OCI-LY1 (cell line): ENCODE measurements at regions not wholly inside any gene's neighbourhood (a gene's known extent, or its start where the extent isn't known, plus 50 kb on each side); places are given as distances from the start of the nearest gene placed in this dataset.

Experiments used
- H2AFZ ChIP-seq: fragments of 200-600 bp; sonication (generic), shearing (Covaris generic); 2 replicates; pipeline ENCODE4 v1.6.0; 2014; ENCODE audit warnings: antibody characterized with exemption, mild to moderate bottlenecking, low read length
- H3F3A ChIP-seq: fragments of 200-600 bp; sonication (generic), shearing (Covaris generic); 2 replicates; pipeline ENCODE4 v1.6.0; 2014; ENCODE audit warnings: mild to moderate bottlenecking, antibody characterized with exemption, low read length, moderate library complexity; ENCODE audit not compliant: insufficient read depth
- H3K27ac ChIP-seq: fragments of 200-600 bp; sonication (generic); 2 replicates; pipeline ENCODE4 v1.5.1; 2014; ENCODE audit warnings: low read length, mixed run types, mild to moderate bottlenecking, low read depth; ENCODE audit not compliant: poor library complexity, severe bottlenecking
- H3K27me3 ChIP-seq: fragments of 200-600 bp; sonication (generic); 2 replicates; pipeline ENCODE4 v1.6.0; 2014; ENCODE audit warnings: antibody characterized with exemption, mild to moderate bottlenecking, low read length, moderate library complexity; ENCODE audit not compliant: insufficient read depth
- H3K36me3 ChIP-seq: fragments of 200-600 bp; sonication (generic); 2 replicates; pipeline ENCODE4 v1.6.1; 2014; ENCODE audit warnings: mild to moderate bottlenecking, antibody characterized with exemption, low read length, moderate library complexity, mixed read lengths; ENCODE audit not compliant: insufficient read depth
- H3K4me1 ChIP-seq: fragments of 200-600 bp; sonication (generic); 2 replicates; pipeline ENCODE4 v1.5.1; 2014; ENCODE audit warnings: mild to moderate bottlenecking, low read length, moderate library complexity; ENCODE audit not compliant: insufficient read depth, severe bottlenecking
- H3K4me2 ChIP-seq: fragments of 200-600 bp; sonication (generic), shearing (Covaris generic); 2 replicates; pipeline ENCODE4 v1.6.1; 2014; ENCODE audit warnings: low read length
- H3K4me3 ChIP-seq: fragments of 200-600 bp; sonication (generic); 2 replicates; pipeline ENCODE4 v1.5.1; 2014; ENCODE audit warnings: low read length, low read depth, mild to moderate bottlenecking, mixed read lengths; ENCODE audit not compliant: poor library complexity, severe bottlenecking
- H3K79me2 ChIP-seq: fragments of 200-600 bp; shearing (Covaris generic); 2 replicates; pipeline ENCODE4 v1.6.1; 2016; ENCODE audit warnings: mixed run types, low read length, mixed read lengths; ENCODE audit not compliant: insufficient read depth
- H3K9ac ChIP-seq: fragments of 200-600 bp; sonication (generic), shearing (Covaris generic); 2 replicates; pipeline ENCODE4 v1.6.1; 2014; ENCODE audit warnings: mild to moderate bottlenecking, low read length, mixed read lengths
- H3K9me2 ChIP-seq: fragments of 200-600 bp; sonication (generic), shearing (Covaris generic); 2 replicates; pipeline ENCODE4 v1.6.1; 2014; ENCODE audit warnings: low read depth, mild to moderate bottlenecking, low read length, mixed read lengths
- H3K9me3 ChIP-seq: fragments of 200-600 bp; shearing (Covaris generic); 2 replicates; pipeline ENCODE4 v1.6.1; 2014; ENCODE audit warnings: low read length, mixed read lengths
- H4K20me1 ChIP-seq: fragments of 200-600 bp; sonication (generic), shearing (Covaris generic); 2 replicates; pipeline ENCODE4 v1.6.0; 2016; ENCODE audit warnings: mild to moderate bottlenecking, low read length; ENCODE audit not compliant: insufficient read depth
- CTCF ChIP-seq: fragments of 200-600 bp; sonication (generic), shearing (Covaris generic); IDR thresholded peaks from 2 replicates; pipeline ENCODE4 v1.5.1; 2017; ENCODE audit warnings: mild to moderate bottlenecking, antibody characterized with exemption, low read length, moderate library complexity, mixed read lengths
- EZH2 ChIP-seq: fragments of 200-600 bp; sonication (generic), shearing (Covaris generic); IDR thresholded peaks from 2 replicates; pipeline ENCODE4 v1.8.0; 2017; ENCODE audit warnings: borderline replicate concordance, mixed run types, mild to moderate bottlenecking, antibody characterized with exemption, low read length, moderate library complexity, mixed read lengths

DNA sequence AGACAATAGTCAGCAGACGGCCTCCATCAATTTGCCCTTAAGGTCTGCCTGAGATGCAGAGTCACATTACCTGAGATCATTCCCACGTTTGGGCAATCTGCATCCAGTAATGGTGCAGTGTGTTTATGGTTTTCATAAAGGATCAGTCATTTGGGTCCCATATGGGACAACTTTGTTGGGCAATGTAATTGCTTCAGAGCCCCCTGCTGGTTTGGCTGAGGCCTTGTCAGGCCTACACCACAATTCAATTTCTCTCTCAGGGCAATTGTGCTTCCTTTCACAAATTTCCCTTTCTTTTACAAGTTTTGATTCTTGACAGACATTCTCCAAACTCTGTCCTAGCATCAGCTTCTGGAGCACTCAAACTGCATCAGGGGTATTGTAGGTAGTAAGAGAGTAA lies 191.2 kb upstream of the SSTR1 start:
- Histone ChIP-seq H3K4me2 (no peak overlapping the region), H3K9ac (no peak overlapping the region), H4K20me1 (no peaks in the 10 kb centered on the region), H3K9me2 (no peaks in the 10 kb centered on the region), H2AFZ (no peak overlapping the region), H3K4me3 (no peak overlapping the region), H3K79me2 (no peaks in the 10 kb centered on the region), H3K36me3 (no peaks in the 10 kb centered on the region; the same call in 1 of the 2 replicates), H3K27me3 (no peaks in the 10 kb centered on the region), H3K4me1 (peaks cover 27% of the 10 kb centered on the region), H3K27ac (no peak overlapping the region), H3K9me3 (peaks cover 17% of the 10 kb centered on the region), H3F3A (no peaks in the 10 kb centered on the region)
- TF ChIP-seq EZH2 = no peak
- TF ChIP-seq CTCF = peak; percentile 71

GRCh38 chr14:38021861-38022260 lies 185.8 kb upstream of the SSTR1 start:
- Histone ChIP-seq H3K4me2 (no peak overlapping the region), H3K27ac (no peak overlapping the region), H3K4me3 (no peak overlapping the region), H3K36me3 (no peaks in the 10 kb centered on the region), H3K9me2 (no peaks in the 10 kb centered on the region), H4K20me1 (no peaks in the 10 kb centered on the region), H3K27me3 (no peaks in the 10 kb centered on the region), H3K9me3 (peaks cover 13% of the 10 kb centered on the region), H3K79me2 (no peaks in the 10 kb centered on the region), H3K9ac (no peak overlapping the region), H3F3A (no peaks in the 10 kb centered on the region), H3K4me1 (peaks cover 27% of the 10 kb centered on the region), H2AFZ (no peak overlapping the region)
- no peak for TF ChIP-seq CTCF
- TF ChIP-seq EZH2 = no peak

- H3K4me1 ChIP-seq = peaks cover 20% of the 10 kb centered on the region
- peaks cover 13% of the 10 kb centered on the region for H3K9me3 ChIP-seq
- H3K9ac ChIP-seq = no peak overlapping the region
- no peaks in the 10 kb centered on the region for H3F3A ChIP-seq
- TF ChIP-seq CTCF (no peak), EZH2 (no peak)
- H4K20me1 ChIP-seq = no peaks in the 10 kb centered on the region
- H3K79me2 ChIP-seq = no peaks in the 10 kb centered on the region
- H3K4me2 ChIP-seq = no peak overlapping the region
- H3K4me3 ChIP-seq = no peak overlapping the region
- no peaks in the 10 kb centered on the region for H3K9me2 ChIP-seq
- no peak overlapping the region for H3K27ac ChIP-seq
- H3K27me3 ChIP-seq = no peaks in the 10 kb centered on the region
- H3K36me3 ChIP-seq = no peaks in the 10 kb centered on the region
- no peak overlapping the region for H2AFZ ChIP-seq
Observed at GRCh38 chr14:38022775-38023174, 184.9 kb upstream of the SSTR1 start.
